SK-N-SH (cell line): ENCODE measurements at regions not wholly inside any gene's neighbourhood (a gene's known extent, or its start where the extent isn't known, plus 50 kb on each side); places are given as distances from the start of the nearest gene placed in this dataset.
A peak's percentile ranks its signal among the peaks of the same experiment; 100 is the strongest.
"Not testable (repeated sequence)": the region's sequence is repeated elsewhere in the genome, so short reads cannot be mapped to it uniquely, and the experiment has no call there.

Experiments used
- CTCF ChIA-PET: fragments of 300-600, 350-600 bp; formaldehyde crosslinking; extraction: SDS; loops from one replicate; lab custom pipeline; 2021; lab: Yijun Ruan, JAX
- POLR2A ChIA-PET: fragments of 350-600 bp; sonication (Branson Sonifier 250); formaldehyde crosslinking; extraction: SDS; loops from one replicate; lab custom pipeline; 2020; ENCODE audit warnings: antibody characterized with exemption, inconsistent platforms; lab: Yijun Ruan, JAX
- DNase-seq: peaks from one replicate; pipeline ENCODE4 v3.0.0; 2012
- H2AFZ ChIP-seq: fragments of 200-600 bp; sonication (generic); 2 replicates; pipeline ENCODE4 v1.8.1; 2016; ENCODE audit warnings: antibody characterized with exemption, mild to moderate bottlenecking, low read depth
- H3F3A ChIP-seq: fragments of 200-600 bp; sonication (generic); replicated peaks from 2 replicates; pipeline ENCODE3; 2016; ENCODE audit warnings: antibody characterized with exemption, mild to moderate bottlenecking; ENCODE audit not compliant: insufficient read depth
- H3K27ac ChIP-seq, 2 experiments: fragments of 200-500 bp in 1 of 2; fragments of 200-600 bp in 1 of 2; sonication (Bioruptor generic) in 1 of 2; sonication (generic), shearing (Covaris generic) in 1 of 2; 2 replicates each; pipeline versions ENCODE4 v1.5.1 to v1.6.1; 2014 to 2016; ENCODE audit warnings: low read depth in 2 of 2, inconsistent platforms in 1 of 2, low read length in 1 of 2, mild to moderate bottlenecking in 1 of 2, mixed read lengths in 1 of 2
- H3K27me3 ChIP-seq: fragments of 200-600 bp; sonication (generic), shearing (Covaris generic); 2 replicates; pipeline ENCODE4 v1.6.1; 2016; ENCODE audit warnings: mixed run types; ENCODE audit not compliant: insufficient read depth
- H3K36me3 ChIP-seq, 2 experiments: fragments of 200-500 bp in 1 of 2; fragments of 200-600 bp in 1 of 2; sonication (Bioruptor generic) in 1 of 2; sonication (generic) in 1 of 2; replicated peaks in 1 of 2; 2 replicates each; pipeline versions ENCODE3 to v1.5.1; 2014 to 2016; ENCODE audit warnings: low read length in 1 of 2, mild to moderate bottlenecking in 1 of 2; ENCODE audit not compliant: insufficient read depth in 2 of 2, control insufficient read depth in 1 of 2
- H3K4me1 ChIP-seq, 2 experiments: fragments of 200-500 bp in 1 of 2; fragments of 200-600 bp in 1 of 2; sonication (Bioruptor generic) in 1 of 2; sonication (generic), shearing (Covaris generic) in 1 of 2; 2 replicates each; pipeline versions ENCODE4 v1.5.1 to v1.6.1; 2014 to 2016; ENCODE audit warnings: low read depth in 1 of 2, low read length in 1 of 2, mixed run types in 1 of 2; ENCODE audit not compliant: insufficient read depth in 2 of 2, control insufficient read depth in 1 of 2
- H3K4me2 ChIP-seq: fragments of 200-600 bp; sonication (generic), shearing (Covaris generic); 2 replicates; pipeline ENCODE4 v1.6.1; 2017; ENCODE audit warnings: mixed run types
- H3K4me3 ChIP-seq, 2 experiments: fragments of 200-500 bp in 1 of 2; fragments of 200-600 bp in 1 of 2; sonication (Bioruptor generic) in 1 of 2; sonication (generic), shearing (Covaris generic) in 1 of 2; 2 replicates each; pipeline versions ENCODE4 v1.5.1 to v1.8.1; 2014 to 2016; ENCODE audit warnings: low read depth in 2 of 2, inconsistent platforms in 1 of 2, low read length in 1 of 2, mild to moderate bottlenecking in 1 of 2, mixed read lengths in 1 of 2, moderate library complexity in 1 of 2
- H3K79me2 ChIP-seq: fragments of 200-600 bp; sonication (generic); 2 replicates; pipeline ENCODE4 v1.8.1; 2017; ENCODE audit warnings: mild to moderate bottlenecking; ENCODE audit not compliant: insufficient read depth
- H3K9ac ChIP-seq: fragments of 200-600 bp; sonication (generic); 2 replicates; pipeline ENCODE4 v1.6.1; 2017; ENCODE audit warnings: mixed run types
- H3K9me2 ChIP-seq: fragments of 200-600 bp; sonication (generic); 2 replicates; pipeline ENCODE4 v1.6.1; 2017; ENCODE audit warnings: mixed run types
- H3K9me3 ChIP-seq: fragments of 200-600 bp; sonication (generic); 2 replicates; pipeline ENCODE4 v1.6.1; 2017; ENCODE audit warnings: mixed run types, mild to moderate bottlenecking, moderate library complexity
- H4K20me1 ChIP-seq: fragments of 200-600 bp; sonication (generic); 2 replicates; pipeline ENCODE4 v1.6.1; 2017; ENCODE audit warnings: mild to moderate bottlenecking, mixed run types; ENCODE audit not compliant: insufficient read depth
- CTCF ChIP-seq: fragments of 200-600 bp; sonication (generic); IDR thresholded peaks from 2 replicates; pipeline ENCODE4 v1.6.1; 2017; ENCODE audit warnings: antibody characterized with exemption, mild to moderate bottlenecking, moderate library complexity
- GABPA ChIP-seq: IDR thresholded peaks from 2 replicates; pipeline ENCODE4 v1.4.0; 2012; ENCODE audit warnings: low read depth, mild to moderate bottlenecking
- JUND ChIP-seq: IDR thresholded peaks from 2 replicates; pipeline ENCODE4 v1.4.0; 2012
- MEF2A ChIP-seq: IDR thresholded peaks from 2 replicates; pipeline ENCODE4 v1.4.0; 2012; ENCODE audit warnings: low read depth, borderline replicate concordance
- RAD21 ChIP-seq: IDR thresholded peaks from 2 replicates; pipeline ENCODE4 v1.6.1; 2012; ENCODE audit warnings: mild to moderate bottlenecking, low read length
- SMC3 ChIP-seq: IDR thresholded peaks from 2 replicates; pipeline ENCODE4 v1.6.1; 2012; ENCODE audit warnings: low read depth, low read length, improper control_type of control experiment
- YY1 ChIP-seq: IDR thresholded peaks from 2 replicates; pipeline ENCODE4 v1.4.0; 2012; ENCODE audit warnings: low read depth, mild to moderate bottlenecking
- WGBS: methylation state at CpG from one replicate; pipeline ENCODE4 v1.1.6; 2017; ENCODE audit warnings: low lambda C conversion rate; 5-methylcytosine and 5-hydroxymethylcytosine counted together

- H3F3A ChIP-seq, H3K4me2 ChIP-seq, H3K27me3 ChIP-seq, H3K79me2 ChIP-seq, H4K20me1 ChIP-seq, POLR2A ChIA-PET, H3K27ac ChIP-seq, H3K9me2 ChIP-seq, H3K9me3 ChIP-seq, H3K4me1 ChIP-seq, H3K4me3 ChIP-seq, H3K36me3 ChIP-seq, H2AFZ ChIP-seq, H3K9ac ChIP-seq: not testable (repeated sequence)
- TF ChIP-seq RAD21 (peak; percentile 38), SMC3 (0 out of 2 replicates have a peak, but pooled peaks have one; percentile 32), CTCF (peak; percentile 91)
- peak; percentile 59 for DNase-seq
- WGBS, result 6% methylated on average over 10 of the region's 16 CpGs
- CTCF ChIA-PET, result interaction anchor here (0.6 to 3.1 kb wide), 25 partner anchors 8 to 307 kb away, joined by 3 to 28 read pairs (median 4); no protein-coding TSS in a partner anchor
Observed at GRCh38 chr14:106257569-106257994, 731.2 kb downstream of the TMEM121 start.

DNA sequence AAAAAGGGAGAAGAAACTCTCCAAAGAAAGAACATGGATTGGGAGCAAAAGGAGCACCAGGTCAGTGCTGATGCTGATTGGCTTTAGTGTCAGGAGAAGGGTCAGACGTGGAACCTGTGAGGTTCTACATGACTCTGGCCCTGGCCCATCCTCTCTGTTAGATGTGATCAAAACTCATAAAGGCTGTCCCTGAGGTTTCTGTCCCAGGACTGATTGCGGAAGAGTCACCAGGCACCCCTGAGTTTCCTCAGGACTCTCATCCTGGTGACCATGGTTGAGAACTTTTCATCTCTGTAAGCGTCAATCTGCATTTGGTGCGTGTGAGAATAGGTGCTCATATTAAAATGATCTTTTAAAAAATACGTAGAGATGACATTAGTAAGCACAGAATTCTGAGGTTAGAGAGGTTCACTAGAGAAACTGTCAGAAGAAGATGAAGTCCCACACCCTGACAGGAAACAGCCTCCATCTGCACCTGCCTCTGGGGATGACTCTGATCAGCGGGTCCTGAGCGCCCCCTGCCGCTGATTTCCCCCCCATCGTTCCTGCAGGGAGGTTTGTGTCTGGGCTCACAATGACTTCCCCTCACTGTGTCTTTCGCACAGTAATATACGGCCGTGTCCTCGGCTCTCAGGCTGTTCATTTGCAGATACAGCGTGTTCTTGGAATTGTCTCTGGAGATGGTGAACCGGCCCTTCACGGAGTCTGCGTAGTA is 741.8 kb downstream of the TMEM121 start:
- no peaks in the 10 kb centered on the region for H4K20me1 ChIP-seq
- no peak overlapping the region for H3K9ac ChIP-seq
- POLR2A ChIA-PET, result no interaction called here
- no peak overlapping the region for H2AFZ ChIP-seq
- CTCF ChIA-PET, result interaction anchor here (0.9 to 5.2 kb wide), 5 partner anchors 9 to 105 kb away, joined by 3 to 28 read pairs (median 4); no protein-coding TSS in a partner anchor
- H3K36me3 ChIP-seq, result no peaks in the 10 kb centered on the region
- no peaks in the 10 kb centered on the region for H3K9me3 ChIP-seq
- 4% methylated on average over 17 of the region's 17 CpGs for WGBS
- no peaks in the 10 kb centered on the region for H3K79me2 ChIP-seq
- no peak overlapping the region for H3K4me2 ChIP-seq
- peaks cover 16% of the 10 kb centered on the region; the same call in 1 of the 2 replicates for H3K27me3 ChIP-seq
- no peak for TF ChIP-seq JUND
- peak; percentile 26; the same call in 1 of the 2 replicates for TF ChIP-seq RAD21
- DNase-seq, result peak; percentile 26
- H3K9me2 ChIP-seq, result no peaks in the 10 kb centered on the region
- no peaks in the 10 kb centered on the region for H3F3A ChIP-seq
- no peaks in the 10 kb centered on the region for H3K4me1 ChIP-seq
- no peak overlapping the region for H3K27ac ChIP-seq
- no peak overlapping the region for H3K4me3 ChIP-seq

GRCh38 chr14:106269029-106269428 is 742.6 kb downstream of the TMEM121 start:
- H3K36me3 ChIP-seq, result no peaks in the 10 kb centered on the region
- H3K9ac ChIP-seq, result no peak overlapping the region
- H3K79me2 ChIP-seq, result no peaks in the 10 kb centered on the region
- no peak overlapping the region for H3K4me3 ChIP-seq
- POLR2A ChIA-PET, result no interaction called here
- H3K4me1 ChIP-seq, result no peaks in the 10 kb centered on the region
- no peaks in the 10 kb centered on the region for H3K9me2 ChIP-seq
- no peak overlapping the region for H3K4me2 ChIP-seq
- CTCF ChIA-PET, result interaction anchor here (1.2 to 5.2 kb wide), 3 partner anchors 9 to 104 kb away, joined by 3 to 28 read pairs (median 4); no protein-coding TSS in a partner anchor
- H3K27ac ChIP-seq, result no peak overlapping the region
- WGBS, result 0% methylated on average over 2 of the region's 2 CpGs
- peaks cover 9% of the 10 kb centered on the region; the same call in 1 of the 2 replicates for H3K27me3 ChIP-seq
- no peaks in the 10 kb centered on the region for H3K9me3 ChIP-seq
- TF ChIP-seq RAD21, result no peak
- TF ChIP-seq YY1, result no peak
- no peak for TF ChIP-seq MEF2A
- TF ChIP-seq GABPA, result no peak
- no peaks in the 10 kb centered on the region for H3F3A ChIP-seq
- no peak overlapping the region for H2AFZ ChIP-seq
- no peaks in the 10 kb centered on the region for H4K20me1 ChIP-seq
- no peak for DNase-seq
